WTC11 (cell line): ENCODE measurements at regions not wholly inside any gene's neighbourhood (a gene's known extent, or its start where the extent isn't known, plus 50 kb on each side); places are given as distances from the start of the nearest gene placed in this dataset.

Source experiments
- ATAC-seq: fragments of 200-7000 bp; cut with Tn5 transposase; 2 replicates; pipeline ENCODE4 v1.10.0; 2021; ENCODE audit warnings: mild to moderate bottlenecking, moderate library complexity
- CTCF ChIA-PET: fragments of 300-600 bp; sonication (Branson Sonifier 250); formaldehyde crosslinking; loops from one replicate; lab custom pipeline; 2021; ENCODE audit warnings: antibody characterized with exemption; lab: Charles Lee
- POLR2A ChIA-PET: fragments of 350-600 bp; sonication (Branson Sonifier 250); formaldehyde crosslinking; loops from one replicate; lab custom pipeline; 2021; ENCODE audit warnings: antibody characterized with exemption; lab: Charles Lee
- DNase-seq: peaks from one replicate; pipeline ENCODE4 v3.0.0; 2021; ENCODE audit warnings: low spot score
- H3K27ac Mint-ChIP-seq: 2 replicates; pipeline ENCODE4 v1.8.0; 2021; ENCODE audit warnings: mixed read lengths
- H3K27me3 Mint-ChIP-seq: 2 replicates; pipeline ENCODE4 v1.8.0; 2021; ENCODE audit warnings: low read depth, mild to moderate bottlenecking, moderate library complexity, mixed read lengths
- H3K36me3 Mint-ChIP-seq: 2 replicates; pipeline ENCODE4 v1.8.0; 2021; ENCODE audit warnings: mixed read lengths
- H3K4me1 Mint-ChIP-seq: 2 replicates; pipeline ENCODE4 v1.8.0; 2022; ENCODE audit warnings: mixed read lengths
- H3K4me3 Mint-ChIP-seq: 2 replicates; pipeline ENCODE4 v1.8.0; 2021; ENCODE audit warnings: mild to moderate bottlenecking, moderate library complexity, mixed read lengths
- H3K9me3 Mint-ChIP-seq: 2 replicates; pipeline ENCODE4 v1.8.0; 2021; ENCODE audit warnings: mixed read lengths
- AFF4 ChIP-seq: sonication (generic); formaldehyde crosslinking; IDR thresholded peaks from 2 replicates; pipeline ENCODE4 v1.8.1; 2023; ENCODE audit warnings: mild to moderate bottlenecking, missing genetic modification reagents, borderline replicate concordance
- ATF3 ChIP-seq: sonication (generic); formaldehyde crosslinking; conservative IDR thresholded peaks from 2 replicates; pipeline ENCODE4 v1.8.1; 2022; ENCODE audit warnings: mild to moderate bottlenecking, missing genetic modification reagents
- CBFB ChIP-seq: sonication (generic); formaldehyde crosslinking; IDR thresholded peaks from 2 replicates; pipeline ENCODE4 v1.8.1; 2022; ENCODE audit warnings: mild to moderate bottlenecking, low read depth, missing genetic modification reagents
- CREB1 ChIP-seq: sonication (generic); formaldehyde crosslinking; IDR thresholded peaks from 2 replicates; pipeline ENCODE4 v1.8.0; 2023; ENCODE audit warnings: mild to moderate bottlenecking, missing genetic modification reagents
- MLX ChIP-seq: sonication (generic); formaldehyde crosslinking; IDR thresholded peaks from 2 replicates; pipeline ENCODE4 v1.8.1; 2023; ENCODE audit warnings: mild to moderate bottlenecking, missing genetic modification reagents, moderate library complexity
- MXD4 ChIP-seq: fragments of 250-450 bp; sonication (Bioruptor Pico); IDR thresholded peaks from 2 replicates; pipeline ENCODE4 v1.8.0; 2021; ENCODE audit warnings: mild to moderate bottlenecking, moderate library complexity, borderline replicate concordance
- RELA ChIP-seq: sonication (generic); formaldehyde crosslinking; IDR thresholded peaks from 2 replicates; pipeline ENCODE4 v1.8.1; 2022; ENCODE audit warnings: missing genetic modification reagents, mild to moderate bottlenecking, borderline replicate concordance
- TP53 ChIP-seq: sonication (generic); formaldehyde crosslinking; IDR thresholded peaks from 2 replicates; pipeline ENCODE4 v1.8.1; 2023; ENCODE audit warnings: mild to moderate bottlenecking, missing genetic modification reagents
- ZNF219 ChIP-seq: sonication (generic); formaldehyde crosslinking; IDR thresholded peaks from 2 replicates; pipeline ENCODE4 v1.8.0; 2023; ENCODE audit warnings: missing genetic modification reagents, mild to moderate bottlenecking, borderline replicate concordance
- ZNF232 ChIP-seq: sonication (generic); formaldehyde crosslinking; IDR thresholded peaks from 2 replicates; pipeline ENCODE4 v1.8.0; 2022; ENCODE audit warnings: mild to moderate bottlenecking, missing genetic modification reagents
- ZNF671 ChIP-seq: fragments of 250-450 bp; sonication (Bioruptor Pico); IDR thresholded peaks from 2 replicates; pipeline ENCODE4 v1.8.0; 2021; ENCODE audit warnings: mild to moderate bottlenecking
- ZSCAN18 ChIP-seq: fragments of 250-450 bp; sonication (Bioruptor Pico); IDR thresholded peaks from 2 replicates; pipeline ENCODE4 v2.1.2; 2022; ENCODE audit warnings: mild to moderate bottlenecking, moderate library complexity
- TF ChIP-seq, protein P1 (sequence below): fragments of 250-450 bp; sonication (Bioruptor Pico); IDR thresholded peaks from 2 replicates; pipeline ENCODE4 v1.9.0; 2021; ENCODE audit warnings: mild to moderate bottlenecking
- TF ChIP-seq, protein P2 (sequence below): sonication (generic); formaldehyde crosslinking; IDR thresholded peaks from 2 replicates; pipeline ENCODE4 v1.8.1; 2022; ENCODE audit warnings: low read depth, mild to moderate bottlenecking, moderate library complexity, missing genetic modification reagents, borderline replicate concordance
- TF ChIP-seq, protein P3 (sequence below): fragments of 250-450 bp; sonication (Bioruptor Pico); conservative IDR thresholded peaks from 2 replicates; pipeline ENCODE4 v1.9.0; 2021; ENCODE audit warnings: mild to moderate bottlenecking

DNA sequence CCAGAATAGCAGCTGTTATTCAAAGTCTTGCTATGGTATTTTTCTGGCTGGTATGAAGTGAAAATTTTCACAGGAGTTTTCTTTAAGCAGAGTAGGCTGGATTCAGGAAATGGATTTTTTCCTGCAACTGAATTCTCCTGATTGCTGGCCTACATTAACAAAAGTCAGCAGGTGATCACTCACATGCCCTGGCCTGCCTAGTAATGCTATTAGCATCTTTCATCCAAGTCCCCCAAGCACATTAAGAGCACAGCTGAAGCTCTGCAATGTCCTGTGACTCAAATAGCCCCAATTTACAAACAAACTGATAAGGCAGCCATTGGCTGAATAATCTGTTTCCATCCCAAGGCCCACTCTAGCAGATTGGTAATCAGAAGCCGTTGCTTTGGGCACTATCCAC lies 688.3 kb upstream of the LMCD1 start (continued):
- TF ChIP-seq AFF4 (no peak), ZSCAN18 (CRISPR knock-in tag) (no peak), ZNF671 (CRISPR knock-in tag) (no peak), ZNF219 (CRISPR knock-in tag) (no peak)

- peaks cover 20% of the 10 kb centered on the region for H3K9me3 Mint-ChIP-seq
- ChIA-PET CTCF (no interaction called here), POLR2A (no interaction called here)
- ATAC-seq, result no peak
- no peak overlapping the region for H3K27ac Mint-ChIP-seq
- peaks cover 12% of the 10 kb centered on the region for H3K4me1 Mint-ChIP-seq
- no peaks in the 10 kb centered on the region for H3K27me3 Mint-ChIP-seq
- H3K36me3 Mint-ChIP-seq, result peaks cover 4% of the 10 kb centered on the region
- TF ChIP-seq ZNF232 (CRISPR knock-in tag) (no peak), MLX (CRISPR knock-in tag) (no peak), TP53 (CRISPR knock-in tag) (no peak), CREB1 (CRISPR knock-in tag) (no peak), MXD4 (no peak), ZSCAN18 (CRISPR knock-in tag) (no peak), CBFB (no peak), ATF3 (no peak), ZNF671 (CRISPR knock-in tag) (no peak), RELA (CRISPR knock-in tag) (no peak)
- TF ChIP-seq, protein P1, sequence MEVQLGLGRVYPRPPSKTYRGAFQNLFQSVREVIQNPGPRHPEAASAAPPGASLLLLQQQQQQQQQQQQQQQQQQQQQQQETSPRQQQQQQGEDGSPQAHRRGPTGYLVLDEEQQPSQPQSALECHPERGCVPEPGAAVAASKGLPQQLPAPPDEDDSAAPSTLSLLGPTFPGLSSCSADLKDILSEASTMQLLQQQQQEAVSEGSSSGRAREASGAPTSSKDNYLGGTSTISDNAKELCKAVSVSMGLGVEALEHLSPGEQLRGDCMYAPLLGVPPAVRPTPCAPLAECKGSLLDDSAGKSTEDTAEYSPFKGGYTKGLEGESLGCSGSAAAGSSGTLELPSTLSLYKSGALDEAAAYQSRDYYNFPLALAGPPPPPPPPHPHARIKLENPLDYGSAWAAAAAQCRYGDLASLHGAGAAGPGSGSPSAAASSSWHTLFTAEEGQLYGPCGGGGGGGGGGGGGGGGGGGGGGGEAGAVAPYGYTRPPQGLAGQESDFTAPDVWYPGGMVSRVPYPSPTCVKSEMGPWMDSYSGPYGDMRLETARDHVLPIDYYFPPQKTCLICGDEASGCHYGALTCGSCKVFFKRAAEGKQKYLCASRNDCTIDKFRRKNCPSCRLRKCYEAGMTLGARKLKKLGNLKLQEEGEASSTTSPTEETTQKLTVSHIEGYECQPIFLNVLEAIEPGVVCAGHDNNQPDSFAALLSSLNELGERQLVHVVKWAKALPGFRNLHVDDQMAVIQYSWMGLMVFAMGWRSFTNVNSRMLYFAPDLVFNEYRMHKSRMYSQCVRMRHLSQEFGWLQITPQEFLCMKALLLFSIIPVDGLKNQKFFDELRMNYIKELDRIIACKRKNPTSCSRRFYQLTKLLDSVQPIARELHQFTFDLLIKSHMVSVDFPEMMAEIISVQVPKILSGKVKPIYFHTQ (CRISPR knock-in tag), result no peak
- TF ChIP-seq, protein P2, sequence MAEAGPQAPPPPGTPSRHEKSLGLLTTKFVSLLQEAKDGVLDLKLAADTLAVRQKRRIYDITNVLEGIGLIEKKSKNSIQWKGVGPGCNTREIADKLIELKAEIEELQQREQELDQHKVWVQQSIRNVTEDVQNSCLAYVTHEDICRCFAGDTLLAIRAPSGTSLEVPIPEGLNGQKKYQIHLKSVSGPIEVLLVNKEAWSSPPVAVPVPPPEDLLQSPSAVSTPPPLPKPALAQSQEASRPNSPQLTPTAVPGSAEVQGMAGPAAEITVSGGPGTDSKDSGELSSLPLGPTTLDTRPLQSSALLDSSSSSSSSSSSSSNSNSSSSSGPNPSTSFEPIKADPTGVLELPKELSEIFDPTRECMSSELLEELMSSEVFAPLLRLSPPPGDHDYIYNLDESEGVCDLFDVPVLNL, result no peak
- TF ChIP-seq, protein P3, sequence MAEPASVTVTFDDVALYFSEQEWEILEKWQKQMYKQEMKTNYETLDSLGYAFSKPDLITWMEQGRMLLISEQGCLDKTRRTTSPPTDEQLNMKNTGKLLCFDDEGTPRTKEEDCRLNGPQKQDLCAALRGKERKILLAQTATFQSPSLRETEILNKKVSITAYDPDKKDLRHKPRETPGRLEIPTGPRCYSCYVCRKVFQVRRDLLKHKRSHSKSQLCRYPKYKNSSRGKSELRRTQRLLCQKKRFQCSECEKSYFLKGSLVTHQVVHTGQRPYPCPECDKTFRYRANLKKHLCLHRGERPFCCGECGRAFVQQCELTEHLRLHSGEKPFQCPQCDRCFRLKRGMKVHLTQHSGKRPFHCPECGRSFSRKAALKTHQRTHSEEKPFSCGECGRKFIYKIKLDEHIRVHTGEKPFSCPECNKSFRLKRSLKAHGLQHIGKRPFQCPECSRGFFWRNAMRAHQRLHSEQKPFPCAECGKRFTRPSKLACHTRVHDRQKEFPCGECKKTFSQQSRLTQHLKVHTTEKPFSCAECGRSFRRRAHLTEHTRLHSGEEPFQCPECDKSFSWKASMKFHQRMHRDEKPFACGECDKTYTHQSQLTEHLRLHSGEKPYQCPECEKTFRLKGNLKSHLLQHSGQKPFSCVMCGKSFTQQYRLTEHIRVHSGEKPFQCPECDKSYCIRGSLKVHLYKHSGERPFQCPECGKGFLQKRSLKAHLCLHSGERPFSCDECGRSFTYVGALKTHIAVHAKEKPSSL (CRISPR knock-in tag), result no peak
- DNase-seq, result no peak
- no peak overlapping the region for H3K4me3 Mint-ChIP-seq
These were observed 684.4 kb upstream of the LMCD1 start for GRCh38 chr3:7817239-7817638.
